Body of pancreas (tissue), 4 donors: ENCODE measurements at regions not wholly inside any gene's neighbourhood (a gene's known extent, or its start where the extent isn't known, plus 50 kb on each side); places are given as distances from the start of the nearest gene placed in this dataset.

ENCODE experiments used
- CTCF ChIP-seq, 7 experiments: fragments of 450-650 bp in 4 of 7; fragments of 200-600 bp in 3 of 7; sonication (generic) in 3 of 7; IDR thresholded peaks; one replicate each; pipeline ENCODE4 v1.5.1; 2016 to 2019; ENCODE audit warnings: antibody characterized with exemption in 7 of 7
- POLR2A ChIP-seq, 3 donors: fragments of 450-650 bp; IDR thresholded peaks; one replicate each; pipeline ENCODE4 v1.6.1; 2016; ENCODE audit warnings: antibody characterized with exemption in 3 of 3, mild to moderate bottlenecking in 2 of 3

- TF ChIP-seq CTCF (IDR thresholded peaks at IDR 0.05) (no peak), POLR2A (IDR thresholded peaks at IDR 0.05) (no peak)
Observed at GRCh38 chr1:83026745-83027144, 972.2 kb downstream of the TTLL7 start.
